DMS79 treated with DMSO at 0.1 percent for 48 hours (cell line): ENCODE measurements at regions not wholly inside any gene's neighbourhood (a gene's known extent, or its start where the extent isn't known, plus 50 kb on each side); places are given as distances from the start of the nearest gene placed in this dataset.

ENCODE experiments used
- DNase-seq: peaks from one replicate; lab custom pipeline; 2025; lab: John Stamatoyannopoulos, UW

- no peak for DNase-seq
Observed at GRCh38 chr7:1286946-1287645, 54.4 kb downstream of the UNCX start.

GRCh38 chr7:1287752-1288201 lies 55.1 kb downstream of the UNCX start:
- no peak for DNase-seq

- no peak for DNase-seq
Observed at GRCh38 chr7:1288390-1288995, 55.8 kb downstream of the UNCX start.

GRCh38 chr7:1288996-1289551 lies 56.4 kb downstream of the UNCX start:
- DNase-seq: no peak

- peak; percentile 21 for DNase-seq
Observed at GRCh38 chr7:1289666-1290025, 57.0 kb downstream of the UNCX start.

- DNase-seq: peak; percentile 79
Observed at GRCh38 chr7:1290026-1290678, 57.5 kb downstream of the UNCX start.

GRCh38 chr7:1290679-1291356 lies 58.1 kb downstream of the UNCX start:
- peak; percentile 31 for DNase-seq

GRCh38 chr7:1291357-1291689 lies 58.7 kb downstream of the UNCX start:
- no peak for DNase-seq

- DNase-seq: no peak
Observed at GRCh38 chr7:1291845-1292765, 59.4 kb downstream of the UNCX start.

GRCh38 chr7:1292972-1293830 lies 60.5 kb downstream of the UNCX start:
- no peak for DNase-seq

GRCh38 chr7:1293950-1294411 lies 61.3 kb downstream of the UNCX start:
- no peak for DNase-seq

- no peak for DNase-seq
Observed at GRCh38 chr7:1295776-1296355, 63.2 kb downstream of the UNCX start.

GRCh38 chr7:1296356-1296981 lies 63.8 kb downstream of the UNCX start:
- no peak for DNase-seq

GRCh38 chr7:1297017-1297960 lies 64.6 kb downstream of the UNCX start:
- no peak for DNase-seq

GRCh38 chr7:1298051-1298930 lies 65.6 kb downstream of the UNCX start:
- no peak for DNase-seq

- no peak for DNase-seq
Observed at GRCh38 chr7:1298931-1299885, 66.5 kb downstream of the UNCX start.
